ENCODE measurements at regions not wholly inside any gene's neighbourhood (a gene's known extent, or its start where the extent isn't known, plus 50 kb on each side); places are given as distances from the start of the nearest gene placed in this dataset.

DNA sequence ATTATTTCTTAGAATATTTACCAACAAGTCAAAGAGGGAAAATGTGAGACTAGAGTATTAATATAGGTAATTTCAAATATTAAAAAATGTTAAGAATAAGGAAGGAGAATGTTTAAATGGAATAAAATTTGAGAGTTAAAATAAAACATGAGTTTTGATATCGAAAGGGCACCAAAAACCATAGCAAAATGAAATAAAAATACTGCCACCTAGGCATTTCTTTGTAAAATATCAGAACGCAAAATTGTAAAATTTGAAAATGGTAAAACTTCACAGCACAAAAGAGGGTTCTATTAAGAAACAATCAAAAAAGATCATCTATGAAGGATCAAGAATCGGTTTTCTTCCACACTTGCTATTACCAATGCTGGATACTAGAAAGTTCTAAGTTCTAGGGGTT, 418.3 kb downstream of the TAF11L14 start:
- TF ChIP-seq NR2C2 (CRISPR knock-in tag; IDR thresholded peaks at IDR 0.05; ENCODE audit: borderline replicate concordance) (no peak), EP300 (IDR thresholded peaks at IDR 0.05; ENCODE audit: low read depth in 2 of 2, low read length in 2 of 2) (no peak), EP300 (CRISPR knock-in tag; IDR thresholded peaks at IDR 0.05; ENCODE audit: borderline replicate concordance) (no peak), EHMT2 (IDR thresholded peaks at IDR 0.05; ENCODE audit: borderline replicate concordance, low read depth, low read length) (no peak), EZH2 (conservative IDR thresholded peaks at IDR 0.05; ENCODE audit: low read depth, low read length) (no peak)
- TF ChIP-seq, protein P1, sequence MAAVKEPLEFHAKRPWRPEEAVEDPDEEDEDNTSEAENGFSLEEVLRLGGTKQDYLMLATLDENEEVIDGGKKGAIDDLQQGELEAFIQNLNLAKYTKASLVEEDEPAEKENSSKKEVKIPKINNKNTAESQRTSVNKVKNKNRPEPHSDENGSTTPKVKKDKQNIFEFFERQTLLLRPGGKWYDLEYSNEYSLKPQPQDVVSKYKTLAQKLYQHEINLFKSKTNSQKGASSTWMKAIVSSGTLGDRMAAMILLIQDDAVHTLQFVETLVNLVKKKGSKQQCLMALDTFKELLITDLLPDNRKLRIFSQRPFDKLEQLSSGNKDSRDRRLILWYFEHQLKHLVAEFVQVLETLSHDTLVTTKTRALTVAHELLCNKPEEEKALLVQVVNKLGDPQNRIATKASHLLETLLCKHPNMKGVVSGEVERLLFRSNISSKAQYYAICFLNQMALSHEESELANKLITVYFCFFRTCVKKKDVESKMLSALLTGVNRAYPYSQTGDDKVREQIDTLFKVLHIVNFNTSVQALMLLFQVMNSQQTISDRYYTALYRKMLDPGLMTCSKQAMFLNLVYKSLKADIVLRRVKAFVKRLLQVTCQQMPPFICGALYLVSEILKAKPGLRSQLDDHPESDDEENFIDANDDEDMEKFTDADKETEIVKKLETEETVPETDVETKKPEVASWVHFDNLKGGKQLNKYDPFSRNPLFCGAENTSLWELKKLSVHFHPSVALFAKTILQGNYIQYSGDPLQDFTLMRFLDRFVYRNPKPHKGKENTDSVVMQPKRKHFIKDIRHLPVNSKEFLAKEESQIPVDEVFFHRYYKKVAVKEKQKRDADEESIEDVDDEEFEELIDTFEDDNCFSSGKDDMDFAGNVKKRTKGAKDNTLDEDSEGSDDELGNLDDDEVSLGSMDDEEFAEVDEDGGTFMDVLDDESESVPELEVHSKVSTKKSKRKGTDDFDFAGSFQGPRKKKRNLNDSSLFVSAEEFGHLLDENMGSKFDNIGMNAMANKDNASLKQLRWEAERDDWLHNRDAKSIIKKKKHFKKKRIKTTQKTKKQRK (IDR thresholded peaks at IDR 0.05; ENCODE audit: low read length), result no peak

Measured in HepG2 (cell line).